GM18861 (cell line): ENCODE measurements at regions not wholly inside any gene's neighbourhood (a gene's known extent, or its start where the extent isn't known, plus 50 kb on each side); places are given as distances from the start of the nearest gene placed in this dataset.
A peak's percentile ranks its signal among the peaks of the same experiment; 100 is the strongest.

Source experiments
- ATAC-seq: cut with Tn5 transposase; IDR thresholded peaks from one replicate; pipeline ENCODE4 v1.9.1; 2021; ENCODE audit not compliant: unreplicated experiment

GRCh38 chr11:37560346-37560745 lies 962.3 kb upstream of the RAG2 start:
- ATAC-seq: no peak

- ATAC-seq: no peak
Measured at GRCh38 chr11:37558619-37559210, 960.7 kb upstream of the RAG2 start.

- no peak for ATAC-seq
Measured at GRCh38 chr11:37557990-37558389, 960.0 kb upstream of the RAG2 start.

GRCh38 chr11:37552284-37552683 lies 954.2 kb upstream of the RAG2 start:
- ATAC-seq: no peak

GRCh38 chr11:37544491-37544890 lies 946.5 kb upstream of the RAG2 start:
- no peak for ATAC-seq

- ATAC-seq: no peak
Measured at GRCh38 chr11:37533830-37534229, 935.8 kb upstream of the RAG2 start.

- ATAC-seq: no peak
Measured at GRCh38 chr11:37533087-37533486, 935.1 kb upstream of the RAG2 start.

- no peak for ATAC-seq
Measured at GRCh38 chr11:37532271-37532670, 934.2 kb upstream of the RAG2 start.

- ATAC-seq: no peak
Measured at GRCh38 chr11:37527545-37527944, 929.5 kb upstream of the RAG2 start.

GRCh38 chr11:37525336-37525735 lies 927.3 kb upstream of the RAG2 start:
- no peak for ATAC-seq

- no peak for ATAC-seq
Measured at GRCh38 chr11:37519781-37520180, 921.7 kb upstream of the RAG2 start.

- ATAC-seq: no peak
Measured at GRCh38 chr11:37512156-37512780, 914.2 kb upstream of the RAG2 start.

- ATAC-seq: no peak
Measured at GRCh38 chr11:37511425-37511933, 913.4 kb upstream of the RAG2 start.

- ATAC-seq: no peak
Measured at GRCh38 chr11:37509506-37509905, 911.5 kb upstream of the RAG2 start.

- ATAC-seq: no peak
Measured at GRCh38 chr11:37506531-37506930, 908.5 kb upstream of the RAG2 start.

GRCh38 chr11:37505406-37505805 lies 907.4 kb upstream of the RAG2 start:
- no peak for ATAC-seq

- no peak for ATAC-seq
Measured at GRCh38 chr11:37504921-37505320, 906.9 kb upstream of the RAG2 start.

GRCh38 chr11:37504060-37504611 lies 906.1 kb upstream of the RAG2 start:
- ATAC-seq: peak; percentile 84

GRCh38 chr11:37503411-37504059 lies 905.5 kb upstream of the RAG2 start:
- ATAC-seq: peak; percentile 35

- ATAC-seq: no peak
Measured at GRCh38 chr11:37502202-37502601, 904.2 kb upstream of the RAG2 start.

- ATAC-seq: no peak
Measured at GRCh38 chr11:37500425-37500824, 902.4 kb upstream of the RAG2 start.

- ATAC-seq: no peak
Measured at GRCh38 chr11:37497326-37497725, 899.3 kb upstream of the RAG2 start.
